ENCODE measurements at regions not wholly inside any gene's neighbourhood (a gene's known extent, or its start where the extent isn't known, plus 50 kb on each side); places are given as distances from the start of the nearest gene placed in this dataset.

- DNase-seq, result no peak
- Mint-ChIP-seq H3K4me3 (no peak overlapping the region), H3K9me3 (peaks cover 6% of the 10 kb centered on the region), H3K27me3 (ENCODE audit: low read depth, poor library complexity) (peaks cover 4% of the 10 kb centered on the region), H3K36me3 (ENCODE audit: low read depth) (peaks cover 5% of the 10 kb centered on the region), H3K4me1 (peaks cover 43% of the 10 kb centered on the region), H3K27ac (peak overlapping the region; percentile 6)
- TF ChIP-seq, protein P1, sequence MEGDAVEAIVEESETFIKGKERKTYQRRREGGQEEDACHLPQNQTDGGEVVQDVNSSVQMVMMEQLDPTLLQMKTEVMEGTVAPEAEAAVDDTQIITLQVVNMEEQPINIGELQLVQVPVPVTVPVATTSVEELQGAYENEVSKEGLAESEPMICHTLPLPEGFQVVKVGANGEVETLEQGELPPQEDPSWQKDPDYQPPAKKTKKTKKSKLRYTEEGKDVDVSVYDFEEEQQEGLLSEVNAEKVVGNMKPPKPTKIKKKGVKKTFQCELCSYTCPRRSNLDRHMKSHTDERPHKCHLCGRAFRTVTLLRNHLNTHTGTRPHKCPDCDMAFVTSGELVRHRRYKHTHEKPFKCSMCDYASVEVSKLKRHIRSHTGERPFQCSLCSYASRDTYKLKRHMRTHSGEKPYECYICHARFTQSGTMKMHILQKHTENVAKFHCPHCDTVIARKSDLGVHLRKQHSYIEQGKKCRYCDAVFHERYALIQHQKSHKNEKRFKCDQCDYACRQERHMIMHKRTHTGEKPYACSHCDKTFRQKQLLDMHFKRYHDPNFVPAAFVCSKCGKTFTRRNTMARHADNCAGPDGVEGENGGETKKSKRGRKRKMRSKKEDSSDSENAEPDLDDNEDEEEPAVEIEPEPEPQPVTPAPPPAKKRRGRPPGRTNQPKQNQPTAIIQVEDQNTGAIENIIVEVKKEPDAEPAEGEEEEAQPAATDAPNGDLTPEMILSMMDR (IDR thresholded peaks at IDR 0.05), result no peak
Measured at GRCh38 chr14:71185637-71186036, 278.4 kb downstream of the PCNX1 start.

GRCh38 chr14:71187633-71188356 is 280.5 kb downstream of the PCNX1 start:
- peaks cover 37% of the 10 kb centered on the region for H3K4me1 Mint-ChIP-seq
- H3K27me3 Mint-ChIP-seq (ENCODE audit: low read depth, poor library complexity), result no peaks in the 10 kb centered on the region
- H3K27ac Mint-ChIP-seq, result peak overlapping the region; percentile 72
- H3K9me3 Mint-ChIP-seq, result peaks cover 6% of the 10 kb centered on the region
- H3K36me3 Mint-ChIP-seq (ENCODE audit: low read depth), result peaks cover 5% of the 10 kb centered on the region
- H3K4me3 Mint-ChIP-seq, result no peak overlapping the region
- TF ChIP-seq, protein P1 (IDR thresholded peaks at IDR 0.05), result no peak
- peak; percentile 22 for DNase-seq

DNA sequence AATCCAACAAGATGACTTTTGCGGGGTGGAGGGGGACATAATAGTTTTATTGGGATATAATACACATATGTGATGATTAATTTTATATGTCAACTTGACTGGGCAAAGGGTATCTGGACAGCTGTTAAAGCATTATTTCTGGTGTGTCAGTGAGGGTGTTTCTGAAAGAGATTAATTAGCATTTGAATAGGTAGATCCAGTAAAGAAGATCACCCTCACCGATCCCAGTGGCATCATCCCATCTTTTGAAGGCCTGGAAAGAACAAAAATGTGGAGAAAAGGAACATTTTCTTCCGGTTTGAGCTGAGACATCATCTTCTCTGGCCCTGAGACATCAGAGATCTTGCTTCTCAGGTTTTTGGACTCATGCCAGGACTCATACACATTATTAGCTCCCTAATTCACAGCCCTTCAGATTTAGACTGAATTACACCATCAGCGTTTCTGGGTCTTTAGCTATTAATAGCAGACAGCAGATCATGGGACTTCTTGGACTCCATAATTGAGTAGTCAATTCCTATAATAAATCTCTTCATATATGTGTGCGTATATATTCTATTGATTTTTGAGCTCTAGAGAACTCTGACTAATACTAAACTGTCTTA is 283.6 kb downstream of the PCNX1 start:
- H3K27ac Mint-ChIP-seq, result no peak overlapping the region
- no peaks in the 10 kb centered on the region for H3K27me3 Mint-ChIP-seq (ENCODE audit: low read depth, poor library complexity)
- H3K4me3 Mint-ChIP-seq, result no peak overlapping the region
- TF ChIP-seq, protein P1 (IDR thresholded peaks at IDR 0.05), result no peak
- H3K4me1 Mint-ChIP-seq, result peaks cover 44% of the 10 kb centered on the region
- H3K9me3 Mint-ChIP-seq, result peaks cover 6% of the 10 kb centered on the region
- peaks cover 5% of the 10 kb centered on the region for H3K36me3 Mint-ChIP-seq (ENCODE audit: low read depth)
- DNase-seq, result no peak

DNA sequence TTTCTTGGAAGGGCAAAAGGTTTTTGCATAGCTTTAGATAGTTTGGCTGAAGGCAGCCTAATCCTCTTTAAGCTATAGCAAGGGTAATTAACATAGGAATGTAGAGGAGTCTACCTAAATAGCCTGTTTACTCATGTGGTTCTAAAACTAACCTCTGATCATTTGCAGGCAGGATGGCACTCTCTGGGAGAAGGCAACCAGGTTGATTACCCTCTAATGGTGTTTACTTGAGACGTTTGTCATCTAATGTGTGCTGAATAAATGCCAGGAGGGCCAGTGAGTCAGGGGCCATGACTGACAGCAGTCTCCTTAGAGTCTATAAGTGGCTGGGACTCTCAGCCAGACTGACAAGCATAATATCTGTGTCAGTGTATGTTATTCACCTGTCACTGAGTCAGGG is 286.4 kb downstream of the PCNX1 start:
- no peak for DNase-seq
- Mint-ChIP-seq H3K27me3 (ENCODE audit: low read depth, poor library complexity) (no peaks in the 10 kb centered on the region), H3K9me3 (no peaks in the 10 kb centered on the region), H3K4me1 (peaks cover 29% of the 10 kb centered on the region), H3K27ac (no peak overlapping the region), H3K36me3 (ENCODE audit: low read depth) (no peaks in the 10 kb centered on the region), H3K4me3 (no peak overlapping the region)
- TF ChIP-seq, protein P1 (IDR thresholded peaks at IDR 0.05), result no peak

DNA sequence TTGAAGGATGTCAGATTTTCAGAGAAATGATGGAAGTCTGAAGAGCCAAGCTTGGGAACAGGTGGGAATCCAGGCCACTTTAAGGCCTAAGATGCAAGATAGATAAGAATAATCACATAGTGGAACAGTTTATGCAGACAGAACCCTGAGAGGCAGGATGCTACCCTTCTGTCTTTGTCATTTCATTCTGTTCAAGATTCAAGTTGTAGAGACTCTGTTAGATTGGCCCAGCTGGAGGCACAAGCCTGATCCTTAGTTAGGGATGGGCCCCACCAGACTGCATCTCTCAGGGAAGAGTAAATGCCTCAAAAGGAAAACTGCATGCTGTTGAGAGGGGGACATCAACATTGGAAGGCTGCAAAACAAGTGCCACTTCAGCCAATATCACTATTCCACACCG is 287.0 kb downstream of the PCNX1 start:
- H3K4me3 Mint-ChIP-seq, result no peak overlapping the region

More for the DNA sequence above, 287.0 kb downstream of the PCNX1 start:
- TF ChIP-seq, protein P1 (IDR thresholded peaks at IDR 0.05), result no peak
- Mint-ChIP-seq H3K9me3 (no peaks in the 10 kb centered on the region), H3K27ac (no peak overlapping the region), H3K27me3 (ENCODE audit: low read depth, poor library complexity) (no peaks in the 10 kb centered on the region), H3K4me1 (peaks cover 29% of the 10 kb centered on the region), H3K36me3 (ENCODE audit: low read depth) (no peaks in the 10 kb centered on the region)
- DNase-seq, result no peak
